Kidney (tissue), 13 donors: ENCODE measurements at regions not wholly inside any gene's neighbourhood (a gene's known extent, or its start where the extent isn't known, plus 50 kb on each side); places are given as distances from the start of the nearest gene placed in this dataset.

Experiments
- DNase-seq, 5 donors: peaks; one replicate each; pipeline ENCODE4 v3.0.0-alpha.2; 2013 to 2020
- FAIRE-seq: peaks from 2 replicates; lab custom pipeline; 2012; peaks lifted over from hg19 to GRCh38; lab: Jason Lieb, UNC
- H3K27ac ChIP-seq, 2 donors: one replicate each; pipeline ENCODE4 v1.7.0; 2013; ENCODE audit warnings: low read depth in 2 of 2, low read length in 2 of 2, inconsistent platforms in 1 of 2
- H3K27me3 ChIP-seq: one replicate; pipeline ENCODE4 v1.7.1; 2013; ENCODE audit warnings: low read length, inconsistent platforms; ENCODE audit not compliant: control insufficient read depth, insufficient read depth
- H3K36me3 ChIP-seq, 3 donors: one replicate each; pipeline versions ENCODE4 v1.7.0 to v1.7.1; 2013; ENCODE audit warnings: low read length in 3 of 3, control low read depth in 1 of 3, inconsistent platforms in 1 of 3; ENCODE audit not compliant: insufficient read depth in 3 of 3, control insufficient read depth in 2 of 3
- H3K4me1 ChIP-seq, 3 donors: one replicate each; pipeline versions ENCODE4 v1.7.0 to v1.7.1; 2013; ENCODE audit warnings: low read length in 3 of 3, inconsistent platforms in 1 of 3, low read depth in 1 of 3; ENCODE audit not compliant: control insufficient read depth in 2 of 3, insufficient read depth in 2 of 3
- H3K4me3 ChIP-seq, 3 donors: one replicate each; pipeline versions ENCODE4 v1.7.0 to v1.8.1; 2013; ENCODE audit warnings: low read length in 3 of 3, control low read depth in 1 of 3, inconsistent platforms in 1 of 3
- H3K9ac ChIP-seq, 3 donors: one replicate each; pipeline versions ENCODE4 v1.7.0 to v1.7.1; 2013; ENCODE audit warnings: low read length in 3 of 3, control low read depth in 1 of 3, inconsistent platforms in 1 of 3
- H3K9me3 ChIP-seq, 3 donors: one replicate each; pipeline versions ENCODE4 v1.7.0 to v1.7.1; 2013; ENCODE audit warnings: low read length in 3 of 3, control low read depth in 1 of 3, inconsistent platforms in 1 of 3; ENCODE audit not compliant: control insufficient read depth in 2 of 3, insufficient read depth in 1 of 3
- intact Hi-C: fragments of 100-400 bp; cut with DNase I; formaldehyde crosslinking; loops from one replicate; pipeline ENCODE4 v1.11.1; 2022
- TF ChIP-seq, protein P1 (sequence below): IDR thresholded peaks from 3 replicates; pipeline ENCODE4 v1.5.1; 2012; ENCODE audit warnings: mild to moderate bottlenecking, moderate library complexity, borderline replicate concordance; ENCODE audit not compliant: insufficient read depth; ENCODE audit errors: extremely low read depth
- donor health status: control.
- donor health status: control.
- donor health status: control.
- donor health status: control.
- donor health status: control.
- donor health status: DM: yes; HTN: yes; CAD: no.
- donor health status: Normal renal cell carcinoma (clear cell type).

DNA sequence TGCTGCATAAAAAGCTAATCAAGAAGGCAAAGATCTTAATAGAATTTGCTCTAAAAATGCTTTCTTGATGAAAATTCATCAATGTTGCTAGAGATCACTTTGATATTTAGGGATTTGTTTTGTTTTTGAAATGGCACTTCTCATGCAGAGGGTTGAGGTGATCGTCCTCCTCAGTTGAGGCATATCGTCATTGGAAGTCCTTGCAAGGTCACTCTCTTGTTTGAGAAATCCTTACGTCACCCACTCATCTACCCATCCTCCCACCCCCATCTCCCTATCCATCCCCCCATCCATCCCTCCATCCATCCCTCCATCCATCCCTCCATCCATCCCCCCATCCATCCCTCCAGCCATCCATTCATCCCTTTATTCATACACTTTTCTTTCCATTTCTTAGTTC lies 133.7 kb downstream of the THNSL2 start:
- no peak for FAIRE-seq
- Histone ChIP-seq H3K27me3 (no peaks in the 10 kb centered on the region), H3K9ac (no peak overlapping the region), H3K27ac (no peak overlapping the region), H3K4me3 (no peak overlapping the region), H3K36me3 (no peaks in the 10 kb centered on the region), H3K4me1 (no peaks in the 10 kb centered on the region), H3K9me3 (peaks cover 0 to 3% (median 0%) of the 10 kb centered on the region in 3 donors)
- no peak for DNase-seq
- intact Hi-C loops, result no loop called here
- TF ChIP-seq, protein P1, sequence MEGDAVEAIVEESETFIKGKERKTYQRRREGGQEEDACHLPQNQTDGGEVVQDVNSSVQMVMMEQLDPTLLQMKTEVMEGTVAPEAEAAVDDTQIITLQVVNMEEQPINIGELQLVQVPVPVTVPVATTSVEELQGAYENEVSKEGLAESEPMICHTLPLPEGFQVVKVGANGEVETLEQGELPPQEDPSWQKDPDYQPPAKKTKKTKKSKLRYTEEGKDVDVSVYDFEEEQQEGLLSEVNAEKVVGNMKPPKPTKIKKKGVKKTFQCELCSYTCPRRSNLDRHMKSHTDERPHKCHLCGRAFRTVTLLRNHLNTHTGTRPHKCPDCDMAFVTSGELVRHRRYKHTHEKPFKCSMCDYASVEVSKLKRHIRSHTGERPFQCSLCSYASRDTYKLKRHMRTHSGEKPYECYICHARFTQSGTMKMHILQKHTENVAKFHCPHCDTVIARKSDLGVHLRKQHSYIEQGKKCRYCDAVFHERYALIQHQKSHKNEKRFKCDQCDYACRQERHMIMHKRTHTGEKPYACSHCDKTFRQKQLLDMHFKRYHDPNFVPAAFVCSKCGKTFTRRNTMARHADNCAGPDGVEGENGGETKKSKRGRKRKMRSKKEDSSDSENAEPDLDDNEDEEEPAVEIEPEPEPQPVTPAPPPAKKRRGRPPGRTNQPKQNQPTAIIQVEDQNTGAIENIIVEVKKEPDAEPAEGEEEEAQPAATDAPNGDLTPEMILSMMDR, result no peak

DNA sequence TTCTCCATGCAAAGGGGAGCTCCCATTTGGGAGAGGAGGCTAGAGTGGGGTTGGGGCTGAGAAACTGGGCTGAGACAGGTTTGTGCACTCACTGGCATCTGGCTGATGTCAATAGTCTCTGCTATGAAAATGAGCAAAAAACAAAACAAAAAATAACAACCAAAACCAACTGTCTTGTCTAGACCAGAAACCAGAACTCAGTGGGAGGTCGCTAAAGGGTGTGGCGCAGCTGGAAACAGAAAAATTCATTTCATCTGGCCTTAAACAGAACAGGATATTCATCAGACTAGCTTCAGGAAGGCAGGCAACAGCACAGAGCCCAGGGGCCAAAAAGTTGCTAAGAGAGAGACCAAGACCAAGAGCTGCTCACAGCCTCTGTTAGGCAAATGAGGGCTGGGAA lies 126.1 kb downstream of the THNSL2 start:
- TF ChIP-seq, protein P1, result no peak
- intact Hi-C loops, result no loop called here
- Histone ChIP-seq H3K9me3 (peaks cover 0 to 3% (median 0%) of the 10 kb centered on the region in 3 donors), H3K27ac (no peak overlapping the region), H3K27me3 (no peaks in the 10 kb centered on the region), H3K9ac (no peak overlapping the region), H3K4me1 (no peaks in the 10 kb centered on the region), H3K36me3 (no peaks in the 10 kb centered on the region), H3K4me3 (no peak overlapping the region)
- DNase-seq, result no peak
- no peak for FAIRE-seq

DNA sequence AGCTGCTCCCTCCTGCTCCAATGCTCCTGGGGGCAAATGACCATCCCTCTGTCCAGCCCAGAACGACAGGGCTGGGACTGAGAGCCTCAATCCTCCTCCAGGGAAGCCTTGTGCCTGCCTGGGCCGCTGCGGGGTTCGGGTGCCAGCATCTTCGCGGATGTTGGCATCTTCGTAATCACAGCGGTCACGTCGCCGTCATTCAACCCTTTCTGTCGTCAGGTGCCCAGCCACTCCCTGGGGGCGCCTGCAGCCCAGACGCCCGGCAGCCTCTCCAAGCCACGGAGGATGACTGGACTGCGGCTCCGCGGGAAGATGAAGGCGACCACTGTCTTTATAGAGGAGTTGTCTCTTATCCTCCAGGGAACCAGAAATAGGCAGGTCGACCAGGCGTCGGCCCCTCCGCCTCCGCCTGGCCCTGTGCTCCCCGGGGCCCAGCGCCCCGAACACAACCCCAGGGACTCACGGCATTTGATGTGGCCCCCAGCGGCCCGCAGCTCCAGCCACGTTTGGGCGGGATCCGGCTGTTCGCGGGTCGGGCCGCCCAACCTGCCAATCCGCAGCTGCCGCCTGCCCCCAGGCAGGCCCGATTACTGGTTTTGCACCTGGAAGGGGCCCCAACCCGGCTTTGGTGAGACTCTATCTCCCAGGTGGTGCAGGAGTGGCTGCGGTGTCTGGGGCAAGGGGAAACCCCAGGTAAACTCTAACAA lies 113.9 kb downstream of the THNSL2 start:
- no peak overlapping the region for H3K27ac ChIP-seq
- no peaks in the 10 kb centered on the region for H3K27me3 ChIP-seq
- no peaks in the 10 kb centered on the region for H3K36me3 ChIP-seq
- H3K9ac ChIP-seq, result no peak overlapping the region
- TF ChIP-seq, protein P1, result no peak
- no peaks in the 10 kb centered on the region for H3K9me3 ChIP-seq
- no peak for FAIRE-seq
- no peak overlapping the region for H3K4me3 ChIP-seq
- intact Hi-C loops, result no loop called here
- no peak for DNase-seq
- no peaks in the 10 kb centered on the region for H3K4me1 ChIP-seq
